HepG2 (cell line): ENCODE measurements at regions not wholly inside any gene's neighbourhood (a gene's known extent, or its start where the extent isn't known, plus 50 kb on each side); places are given as distances from the start of the nearest gene placed in this dataset.

Experiments used
- ASH2L ChIP-seq: fragments of 300-600, 200-600 bp; sonication (generic); IDR thresholded peaks from 2 replicates; pipeline ENCODE4 v1.7.0; 2017; ENCODE audit warnings: low read depth, mild to moderate bottlenecking, moderate library complexity, mixed read lengths, low read length; ENCODE audit not compliant: insufficient read length
- HDAC2 ChIP-seq: sonication (generic); formaldehyde crosslinking; IDR thresholded peaks from 2 replicates; pipeline ENCODE4 v1.4.0; 2020; ENCODE audit warnings: missing genetic modification reagents
- ZBTB7A ChIP-seq: sonication (generic); formaldehyde crosslinking; IDR thresholded peaks from 2 replicates; pipeline ENCODE4 v1.8.0; 2022; ENCODE audit warnings: mild to moderate bottlenecking, missing genetic modification reagents

DNA sequence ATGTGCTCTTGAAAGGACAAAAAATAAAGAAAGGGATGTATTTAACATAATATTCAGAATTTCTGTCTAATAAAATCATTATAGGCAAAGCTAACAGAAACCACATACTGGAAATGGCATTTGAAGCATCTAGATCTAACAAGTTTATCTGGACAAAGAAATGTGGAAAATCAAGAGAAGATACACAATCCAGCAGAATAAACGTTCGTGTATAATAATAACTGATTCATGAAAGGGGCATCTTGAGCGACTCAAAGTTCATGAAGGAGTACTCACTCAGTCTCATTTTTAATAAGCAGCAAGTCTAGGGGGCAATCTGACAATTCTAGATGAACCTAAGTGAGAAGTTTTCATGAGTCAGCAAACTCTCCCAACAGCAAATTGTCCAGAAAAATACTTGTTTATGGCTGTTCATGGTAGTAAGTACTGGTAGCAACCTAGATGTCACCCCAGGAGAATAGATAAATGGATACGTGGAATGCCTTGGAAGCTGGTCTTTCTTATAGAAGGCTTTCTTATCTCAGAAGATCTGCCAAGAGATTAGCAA lies 541.8 kb downstream of the INHBA start:
- TF ChIP-seq ASH2L (no peak), HDAC2 (no peak), ZBTB7A (no peak)
